Esophagus squamous epithelium (tissue), 5 donors: ENCODE measurements at regions not wholly inside any gene's neighbourhood (a gene's known extent, or its start where the extent isn't known, plus 50 kb on each side); places are given as distances from the start of the nearest gene placed in this dataset.
A peak's percentile ranks its signal among the peaks of the same experiment; 100 is the strongest.

Experiments
- DNase-seq: peaks from one replicate; lab custom pipeline; 2025; lab: John Stamatoyannopoulos, UW
- H3K27ac ChIP-seq, 4 donors: fragments of 200-600 bp; sonication (generic); one replicate each; pipeline ENCODE4 v1.5.1; 2016 to 2019; ENCODE audit warnings: mild to moderate bottlenecking in 1 of 4
- H3K27me3 ChIP-seq, 4 donors: fragments of 200-600 bp; sonication (generic); 1 replicate in 3 of 4; 2 replicates in 1 of 4; pipeline versions ENCODE4 v1.5.1 to v1.6.0; 2017 to 2021; ENCODE audit warnings: antibody characterized with exemption in 1 of 4
- H3K36me3 ChIP-seq, 3 donors: fragments of 200-600 bp; sonication (generic); one replicate each; pipeline ENCODE4 v1.5.1; 2016 to 2019
- H3K4me1 ChIP-seq, 3 donors: fragments of 200-600 bp; sonication (generic); one replicate each; pipeline ENCODE4 v1.5.1; 2017 to 2019
- H3K4me3 ChIP-seq, 4 donors: fragments of 200-600 bp; sonication (generic); 1 replicate in 3 of 4; 2 replicates in 1 of 4; pipeline ENCODE4 v1.5.1; 2016 to 2019; ENCODE audit warnings: mild to moderate bottlenecking in 2 of 4, moderate library complexity in 1 of 4
- H3K9me3 ChIP-seq, 3 donors: fragments of 200-600 bp; sonication (generic); one replicate each; pipeline ENCODE4 v1.5.1; 2016 to 2019
- CTCF ChIP-seq, 6 experiments: fragments of 450-650 bp in 4 of 6; fragments of 200-600 bp in 2 of 6; sonication (generic) in 2 of 6; IDR thresholded peaks; one replicate each; pipeline ENCODE4 v1.5.1; 2016 to 2019; ENCODE audit warnings: antibody characterized with exemption in 6 of 6, mild to moderate bottlenecking in 4 of 6, moderate library complexity in 4 of 6
- POLR2A ChIP-seq, 4 donors: fragments of 450-650 bp; IDR thresholded peaks; one replicate each; pipeline ENCODE4 v1.6.1; 2017; ENCODE audit warnings: antibody characterized with exemption in 4 of 4, mild to moderate bottlenecking in 4 of 4, moderate library complexity in 3 of 4
- WGBS, 2 donors: methylation state at CpG; one replicate each; pipeline ENCODE4 v1.1.5; 2018; 5-methylcytosine and 5-hydroxymethylcytosine counted together
- intact Hi-C: fragments of 100-400 bp; cut with DNase I; formaldehyde crosslinking; loops from one replicate; pipeline ENCODE4 v1.15.0; 2022
- donor health status: DM: yes; HTN: yes; CAD: no.

- 78 to 91% methylated on average over 3 of the region's 3 CpGs for WGBS, 2 donors
- no peak for TF ChIP-seq CTCF (IDR thresholded peaks at IDR 0.05)
- no peak for TF ChIP-seq POLR2A (IDR thresholded peaks at IDR 0.05)
- no peak overlapping the region for H3K4me3 ChIP-seq
- H3K9me3 ChIP-seq: no peaks in the 10 kb centered on the region
- intact Hi-C loops: loop anchor here (10.0 kb wide), 1 partner anchor 92 kb away; no protein-coding TSS in a partner anchor
- H3K36me3 ChIP-seq: no peaks in the 10 kb centered on the region
- peak overlapping the region; percentile 75 to 87 (median 85) for H3K27ac ChIP-seq
- H3K27me3 ChIP-seq: no peaks in the 10 kb centered on the region
- DNase-seq: no peak
- H3K4me1 ChIP-seq: peaks cover 23 to 58% (median 52%) of the 10 kb centered on the region in 3 donors
Measured at GRCh38 chr10:29946614-29946952, 112.8 kb downstream of the JCAD start.

GRCh38 chr10:29941476-29941875 is 117.9 kb downstream of the JCAD start:
- Histone ChIP-seq H3K27me3 (no peaks in the 10 kb centered on the region), H3K4me3 (no peak overlapping the region), H3K4me1 (peaks cover 0 to 7% (median 5%) of the 10 kb centered on the region in 3 donors), H3K27ac (no peak overlapping the region), H3K36me3 (no peaks in the 10 kb centered on the region), H3K9me3 (no peaks in the 10 kb centered on the region)
- DNase-seq: no peak
- TF ChIP-seq POLR2A (IDR thresholded peaks at IDR 0.05) (no peak), CTCF (IDR thresholded peaks at IDR 0.05) (no peak)
- WGBS, 2 donors: 95 to 100% methylated on average over 1 of the region's 1 CpG
- intact Hi-C loops: loop anchor here (10.0 kb wide), 1 partner anchor 87 kb away; no protein-coding TSS in a partner anchor

GRCh38 chr10:29932991-29933390 is 126.4 kb downstream of the JCAD start:
- intact Hi-C loops: no loop called here
- H3K4me3 ChIP-seq: no peak overlapping the region
- TF ChIP-seq CTCF (IDR thresholded peaks at IDR 0.05): no peak
- no peak for TF ChIP-seq POLR2A (IDR thresholded peaks at IDR 0.05)
- no peaks in the 10 kb centered on the region for H3K36me3 ChIP-seq
- peak overlapping the region in 3 of 4 donors; percentile 44 to 61 (median 56) for H3K27ac ChIP-seq
- 37 to 50% methylated on average over 4 of the region's 4 CpGs for WGBS, 2 donors
- peaks cover 0 to 11% (median 9%) of the 10 kb centered on the region in 3 donors for H3K9me3 ChIP-seq
- DNase-seq: no peak
- H3K4me1 ChIP-seq: no peaks in the 10 kb centered on the region
- H3K27me3 ChIP-seq: no peaks in the 10 kb centered on the region

GRCh38 chr10:29931833-29932232 is 127.6 kb downstream of the JCAD start:
- H3K27me3 ChIP-seq: no peaks in the 10 kb centered on the region
- H3K4me1 ChIP-seq: no peaks in the 10 kb centered on the region
- peaks cover 0 to 11% (median 9%) of the 10 kb centered on the region in 3 donors for H3K9me3 ChIP-seq
- TF ChIP-seq POLR2A (IDR thresholded peaks at IDR 0.05) (no peak), CTCF (IDR thresholded peaks at IDR 0.05) (no peak)
- intact Hi-C loops: no loop called here
- H3K36me3 ChIP-seq: no peaks in the 10 kb centered on the region
- no peak for DNase-seq
- WGBS, 2 donors: 81 to 94% methylated on average over 2 of the region's 2 CpGs
- H3K27ac ChIP-seq: no peak overlapping the region
- no peak overlapping the region for H3K4me3 ChIP-seq

- intact Hi-C loops: no loop called here
- 94 to 95% methylated on average over 10 of the region's 10 CpGs for whole genome bisulfite sequencing, 2 donors
Measured at GRCh38 chr10:29929006-29929405, 130.4 kb downstream of the JCAD start.

More at GRCh38 chr10:29929006-29929405, 130.4 kb downstream of the JCAD start:
- Histone ChIP-seq H3K9me3 (peaks cover 0 to 11% (median 9%) of the 10 kb centered on the region in 3 donors), H3K4me1 (peaks cover 0 to 3% (median 0%) of the 10 kb centered on the region in 3 donors), H3K36me3 (no peaks in the 10 kb centered on the region), H3K27me3 (no peaks in the 10 kb centered on the region), H3K4me3 (no peak overlapping the region), H3K27ac (no peak overlapping the region)
- no peak for TF ChIP-seq CTCF (IDR thresholded peaks at IDR 0.05)
- TF ChIP-seq POLR2A (IDR thresholded peaks at IDR 0.05): no peak
- no peak for DNase-seq
